ENCODE measurements at regions not wholly inside any gene's neighbourhood (a gene's known extent, or its start where the extent isn't known, plus 50 kb on each side); places are given as distances from the start of the nearest gene placed in this dataset.

DNA sequence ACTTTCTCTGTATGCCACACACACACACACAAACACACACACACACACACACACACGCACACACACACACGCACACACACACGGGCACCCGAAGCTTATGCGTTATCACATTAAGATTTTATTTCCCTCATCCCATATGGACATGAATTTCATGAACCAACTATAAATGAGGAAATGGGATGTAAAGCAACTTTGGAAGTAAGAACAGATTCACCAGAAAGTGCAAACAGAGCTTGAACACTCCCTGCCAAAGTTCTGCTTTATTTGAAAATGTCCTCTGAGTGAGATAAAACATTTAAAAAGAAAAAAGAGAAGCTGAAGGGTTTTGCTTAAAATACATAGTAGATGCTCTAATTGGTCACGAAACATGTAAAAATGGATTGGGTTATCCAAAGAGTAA, 90.4 kb upstream of the OTX2 start:
- FAIRE-seq = no peak
- POLR2A ChIA-PET = no interaction called here
- intact Hi-C loops (cut with micrococcal nuclease) = no loop called here

More for the DNA sequence above, 90.4 kb upstream of the OTX2 start:
- Histone ChIP-seq H3K4me3 (replicated peaks in 1 of 3; ENCODE audit: insufficient read depth in 1 of 3, low read depth in 1 of 3, low read length in 3 of 3) (no peak overlapping the region), H3K27me3 (ENCODE audit: control insufficient read depth in 2 of 2, insufficient read depth in 2 of 2, low read length in 2 of 2) (peaks cover 0 to 7% of the 10 kb centered on the region in 2 experiments), H3K9me3 (replicated peaks; ENCODE audit: control insufficient read depth, insufficient read depth, low read length) (no peaks in the 10 kb centered on the region), H4K20me1 (replicated peaks; ENCODE audit: control insufficient read depth, extremely low read depth, insufficient read depth, low read length) (no peaks in the 10 kb centered on the region), H3K27ac (ENCODE audit: insufficient read depth, low read depth, low read length) (no peak overlapping the region), H3K79me2 (ENCODE audit: control insufficient read depth, insufficient read depth, low read length) (no peaks in the 10 kb centered on the region), H3K36me3 (ENCODE audit: control insufficient read depth in 2 of 2, extremely low read depth in 1 of 2, insufficient read depth in 2 of 2, low read length in 2 of 2) (no peaks in the 10 kb centered on the region), H3K9ac (replicated peaks; ENCODE audit: extremely low read depth, insufficient read depth, low read length) (no peak overlapping the region), H3K9me1 (replicated peaks; ENCODE audit: control insufficient read depth, extremely low read depth, insufficient read depth, low read length) (no peaks in the 10 kb centered on the region), H3K4me2 (ENCODE audit: insufficient read depth, low read length) (no peak overlapping the region), H3K4me1 (ENCODE audit: control insufficient read depth, extremely low read depth, insufficient read depth, low read length) (no peaks in the 10 kb centered on the region), H2AFZ (ENCODE audit: low read depth, low read length) (no peak overlapping the region)
- dilution Hi-C loops (cut with MboI; ENCODE audit: extremely low pct_ligation_motif_present, low sequenced_read_pairs) = no loop called here
- BruUV-seq (replicated peaks) = no TSS peak
- DNase-seq (ENCODE audit: low read depth, low spot score) = no peak
- TF ChIP-seq JUN (IDR thresholded peaks at IDR 0.05; ENCODE audit: borderline replicate concordance, insufficient read depth, insufficient read length, low read depth) (no peak), MYC (IDR thresholded peaks at IDR 0.05; ENCODE audit: low read depth, low read length) (no peak), GATA2 (IDR thresholded peaks at IDR 0.05; ENCODE audit: insufficient read depth, insufficient read length, low read depth, low read length) (no peak), FOS (IDR thresholded peaks at IDR 0.05; ENCODE audit: borderline replicate concordance, insufficient read depth, low read length) (no peak), EZH2 (IDR thresholded peaks at IDR 0.05; ENCODE audit: borderline replicate concordance, low read depth, low read length, severe bottlenecking) (no peak), POLR2AphosphoS5 (IDR thresholded peaks at IDR 0.05; ENCODE audit: insufficient read depth, low read depth, low read length) (no peak), POLR2A (IDR thresholded peaks at IDR 0.05; ENCODE audit: low read depth, low read length) (no peak)
- TF ChIP-seq, protein P1, sequence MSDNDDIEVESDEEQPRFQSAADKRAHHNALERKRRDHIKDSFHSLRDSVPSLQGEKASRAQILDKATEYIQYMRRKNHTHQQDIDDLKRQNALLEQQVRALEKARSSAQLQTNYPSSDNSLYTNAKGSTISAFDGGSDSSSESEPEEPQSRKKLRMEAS (IDR thresholded peaks at IDR 0.05; ENCODE audit: insufficient read depth, insufficient read length) = no peak
- TF ChIP-seq, protein P2, sequence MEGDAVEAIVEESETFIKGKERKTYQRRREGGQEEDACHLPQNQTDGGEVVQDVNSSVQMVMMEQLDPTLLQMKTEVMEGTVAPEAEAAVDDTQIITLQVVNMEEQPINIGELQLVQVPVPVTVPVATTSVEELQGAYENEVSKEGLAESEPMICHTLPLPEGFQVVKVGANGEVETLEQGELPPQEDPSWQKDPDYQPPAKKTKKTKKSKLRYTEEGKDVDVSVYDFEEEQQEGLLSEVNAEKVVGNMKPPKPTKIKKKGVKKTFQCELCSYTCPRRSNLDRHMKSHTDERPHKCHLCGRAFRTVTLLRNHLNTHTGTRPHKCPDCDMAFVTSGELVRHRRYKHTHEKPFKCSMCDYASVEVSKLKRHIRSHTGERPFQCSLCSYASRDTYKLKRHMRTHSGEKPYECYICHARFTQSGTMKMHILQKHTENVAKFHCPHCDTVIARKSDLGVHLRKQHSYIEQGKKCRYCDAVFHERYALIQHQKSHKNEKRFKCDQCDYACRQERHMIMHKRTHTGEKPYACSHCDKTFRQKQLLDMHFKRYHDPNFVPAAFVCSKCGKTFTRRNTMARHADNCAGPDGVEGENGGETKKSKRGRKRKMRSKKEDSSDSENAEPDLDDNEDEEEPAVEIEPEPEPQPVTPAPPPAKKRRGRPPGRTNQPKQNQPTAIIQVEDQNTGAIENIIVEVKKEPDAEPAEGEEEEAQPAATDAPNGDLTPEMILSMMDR (IDR thresholded peaks at IDR 0.05; ENCODE audit: extremely low read depth in 1 of 2, insufficient read depth in 1 of 2, low read depth in 1 of 2, low read length in 2 of 2) = no peak
- CTCF ChIA-PET = no interaction called here
